B cell (primary cell): ENCODE measurements at regions not wholly inside any gene's neighbourhood (a gene's known extent, or its start where the extent isn't known, plus 50 kb on each side); places are given as distances from the start of the nearest gene placed in this dataset.

ENCODE experiments used
- ATAC-seq: fragments of 200-7000 bp; cut with Tn5 transposase; one replicate; pipeline ENCODE4 v1.10.0; 2021; ENCODE audit warnings: low read depth, mild to moderate bottlenecking, moderate number of reproducible peaks, moderate library complexity
- CTCF ChIA-PET: fragments of 350-600 bp; sonication (Branson Sonifier 250); formaldehyde crosslinking; loops from one replicate; lab custom pipeline; 2021; ENCODE audit warnings: antibody characterized with exemption, inconsistent platforms; lab: Charles Lee
- POLR2A ChIA-PET: fragments of 350-600 bp; sonication (Branson Sonifier 250); formaldehyde crosslinking; loops from one replicate; lab custom pipeline; 2021; ENCODE audit warnings: antibody characterized with exemption; lab: Charles Lee
- DNase-seq: peaks from one replicate; pipeline ENCODE4 v3.0.0; 2013
- H2AFZ ChIP-seq: 2 replicates; pipeline ENCODE4 v1.6.1; 2012; ENCODE audit warnings: mild to moderate bottlenecking, low read depth, low read length; ENCODE audit not compliant: insufficient read depth, poor library complexity, severe bottlenecking
- H3K27ac ChIP-seq, 2 donors: 1 replicate in 1 of 2; 2 replicates in 1 of 2; pipeline ENCODE4 v1.5.1; 2012 to 2013; ENCODE audit warnings: low read length in 2 of 2, mild to moderate bottlenecking in 2 of 2, moderate library complexity in 1 of 2
- H3K27me3 ChIP-seq, 4 experiments: fragments of 200-600 bp in 1 of 4; sonication (generic) in 1 of 4; replicated peaks in 1 of 4; 1 replicate in 2 of 4; 2 replicates in 2 of 4; pipeline versions ENCODE4 v1.6.1 to v1.7.0; 2013 to 2016; ENCODE audit warnings: low read length in 3 of 4, mild to moderate bottlenecking in 2 of 4, mixed read lengths in 1 of 4, moderate library complexity in 1 of 4; ENCODE audit not compliant: insufficient read depth in 4 of 4, control insufficient read depth in 3 of 4; ENCODE audit errors: control extremely low read depth in 1 of 4
- H3K36me3 ChIP-seq, 2 experiments: replicated peaks in 1 of 2; 1 replicate in 1 of 2; 2 replicates in 1 of 2; pipeline versions ENCODE4 v1.6.1 to v1.7.1; 2013; ENCODE audit warnings: low read length in 1 of 2; ENCODE audit not compliant: insufficient read depth in 2 of 2, control insufficient read depth in 1 of 2; ENCODE audit errors: control extremely low read depth in 1 of 2, extremely low read depth in 1 of 2
- H3K4me1 ChIP-seq, 2 donors: fragments of 200-600 bp in 1 of 2; sonication (generic) in 1 of 2; 1 replicate in 1 of 2; 2 replicates in 1 of 2; pipeline versions ENCODE4 v1.5.1 to v1.6.1; 2013 to 2017; ENCODE audit warnings: low read length in 2 of 2; ENCODE audit not compliant: control insufficient read depth in 2 of 2, insufficient read depth in 2 of 2
- H3K4me2 ChIP-seq: replicated peaks from 2 replicates; pipeline ENCODE3; 2012; ENCODE audit warnings: mild to moderate bottlenecking, low read depth, low read length; ENCODE audit not compliant: poor library complexity, severe bottlenecking
- H3K4me3 ChIP-seq, 5 experiments: fragments of 200-600 bp in 1 of 5; sonication (generic) in 1 of 5; 1 replicate in 3 of 5; 2 replicates in 2 of 5; pipeline versions ENCODE4 v1.5.1 to v1.7.0; 2011 to 2016; ENCODE audit warnings: low read length in 4 of 5, mild to moderate bottlenecking in 4 of 5, low read depth in 2 of 5, control low read depth in 1 of 5, moderate library complexity in 1 of 5; ENCODE audit not compliant: insufficient read depth in 1 of 5; ENCODE audit errors: control extremely low read depth in 1 of 5, extremely low read depth in 1 of 5
- H3K79me2 ChIP-seq: fragments of 200-600 bp; sonication (generic); one replicate; pipeline ENCODE4 v1.6.0; 2016; ENCODE audit warnings: low read length; ENCODE audit not compliant: control insufficient read depth, insufficient read depth
- H3K9ac ChIP-seq: fragments of 200-600 bp; sonication (generic); 2 replicates; pipeline ENCODE4 v1.6.1; 2017; ENCODE audit warnings: mild to moderate bottlenecking, low read length, moderate library complexity
- H3K9me3 ChIP-seq, 3 donors: one replicate each; pipeline versions ENCODE4 v1.6.1 to v1.7.1; 2013; ENCODE audit warnings: low read length in 2 of 3; ENCODE audit not compliant: control insufficient read depth in 2 of 3, insufficient read depth in 1 of 3; ENCODE audit errors: control extremely low read depth in 1 of 3
- H4K20me1 ChIP-seq: 2 replicates; pipeline ENCODE4 v1.6.0; 2012; ENCODE audit warnings: mild to moderate bottlenecking, low read length; ENCODE audit not compliant: insufficient read depth, control insufficient read depth, poor library complexity, severe bottlenecking
- H3K27ac Mint-ChIP-seq: one replicate; pipeline ENCODE4 v1.8.0; 2021; ENCODE audit warnings: mixed read lengths
- H3K27me3 Mint-ChIP-seq: one replicate; pipeline ENCODE4 v1.8.0; 2021; ENCODE audit warnings: mixed read lengths
- H3K4me1 Mint-ChIP-seq: one replicate; pipeline ENCODE4 v1.8.0; 2021; ENCODE audit warnings: mixed read lengths
- H3K4me3 Mint-ChIP-seq: one replicate; pipeline ENCODE4 v1.8.0; 2021; ENCODE audit warnings: mixed read lengths
- H3K9me3 Mint-ChIP-seq: one replicate; pipeline ENCODE4 v1.8.0; 2022; ENCODE audit warnings: mixed read lengths; ENCODE audit not compliant: insufficient read depth
- EZH2 ChIP-seq: IDR thresholded peaks from 2 replicates; pipeline ENCODE4 v1.6.1; 2012; ENCODE audit warnings: borderline replicate concordance, low read depth, mild to moderate bottlenecking, moderate library complexity, low read length; ENCODE audit not compliant: insufficient read depth, poor library complexity, severe bottlenecking
- WGBS: methylation state at CpG from one replicate; pipeline ENCODE4 v1.1.5; 2013; ENCODE audit warnings: missing lambda C conversion rate; ENCODE audit not compliant: insufficient coverage; 5-methylcytosine and 5-hydroxymethylcytosine counted together
- intact Hi-C: fragments of 100-400 bp; cut with micrococcal nuclease; formaldehyde crosslinking; loops from one replicate; pipeline ENCODE4 v1.10.0; 2022
- TF ChIP-seq, protein P1 (sequence below): fragments of 200-600 bp; IDR thresholded peaks from one replicate; pipeline ENCODE4 v1.8.0; 2022; ENCODE audit warnings: antibody characterized with exemption, mild to moderate bottlenecking

DNA sequence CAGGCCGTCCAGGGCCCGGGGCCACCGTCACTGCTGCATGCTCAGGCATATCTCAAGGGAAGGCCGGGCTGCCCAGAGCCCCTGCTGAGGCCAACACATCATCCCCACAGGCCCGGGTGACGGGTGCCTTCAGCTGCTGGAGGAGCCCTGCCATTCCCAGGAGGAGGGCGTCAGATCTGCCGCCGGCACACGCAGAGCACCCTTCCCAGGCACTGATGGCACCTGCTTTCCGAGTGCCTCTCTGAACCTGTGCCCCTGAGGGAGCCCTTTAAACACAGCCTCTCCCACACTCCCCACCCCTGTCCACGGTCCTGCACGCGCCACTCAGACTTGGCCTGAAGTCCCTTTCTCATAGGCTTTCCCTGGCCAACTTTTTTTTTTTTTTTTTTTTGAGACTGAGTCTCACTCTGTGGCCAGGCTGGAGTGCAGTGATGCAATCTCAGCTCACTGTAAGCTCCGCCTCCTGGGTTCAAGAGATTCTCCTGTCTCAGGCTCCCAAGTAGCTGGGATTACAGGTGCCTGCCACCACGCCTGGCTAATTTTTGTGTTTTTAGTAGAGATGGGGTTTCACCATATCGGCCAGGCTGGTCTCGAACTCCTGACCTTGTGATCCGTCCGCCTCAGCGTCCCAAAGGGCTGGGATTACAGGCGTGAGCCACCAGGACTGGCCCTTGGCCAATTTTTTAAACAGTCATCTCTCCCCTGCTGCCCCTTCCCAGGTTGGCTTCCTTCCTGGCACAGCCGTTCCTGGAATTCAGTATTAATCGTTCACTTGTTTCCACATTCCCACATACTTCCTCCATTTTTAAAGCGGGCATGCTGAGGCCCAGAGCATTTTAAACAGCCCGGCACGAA is 211.7 kb downstream of the NDUFA10 start:
- no peak overlapping the region for H3K4me3 Mint-ChIP-seq
- H3K4me3 ChIP-seq = no peak overlapping the region
- H2AFZ ChIP-seq = no peak overlapping the region
- no peak for ATAC-seq
- ChIA-PET POLR2A (no interaction called here), CTCF (interaction anchor here (0.8 kb wide), 1 partner anchor 546 kb away, joined by 3 read pairs; no protein-coding TSS in a partner anchor)
- TF ChIP-seq, protein P1, sequence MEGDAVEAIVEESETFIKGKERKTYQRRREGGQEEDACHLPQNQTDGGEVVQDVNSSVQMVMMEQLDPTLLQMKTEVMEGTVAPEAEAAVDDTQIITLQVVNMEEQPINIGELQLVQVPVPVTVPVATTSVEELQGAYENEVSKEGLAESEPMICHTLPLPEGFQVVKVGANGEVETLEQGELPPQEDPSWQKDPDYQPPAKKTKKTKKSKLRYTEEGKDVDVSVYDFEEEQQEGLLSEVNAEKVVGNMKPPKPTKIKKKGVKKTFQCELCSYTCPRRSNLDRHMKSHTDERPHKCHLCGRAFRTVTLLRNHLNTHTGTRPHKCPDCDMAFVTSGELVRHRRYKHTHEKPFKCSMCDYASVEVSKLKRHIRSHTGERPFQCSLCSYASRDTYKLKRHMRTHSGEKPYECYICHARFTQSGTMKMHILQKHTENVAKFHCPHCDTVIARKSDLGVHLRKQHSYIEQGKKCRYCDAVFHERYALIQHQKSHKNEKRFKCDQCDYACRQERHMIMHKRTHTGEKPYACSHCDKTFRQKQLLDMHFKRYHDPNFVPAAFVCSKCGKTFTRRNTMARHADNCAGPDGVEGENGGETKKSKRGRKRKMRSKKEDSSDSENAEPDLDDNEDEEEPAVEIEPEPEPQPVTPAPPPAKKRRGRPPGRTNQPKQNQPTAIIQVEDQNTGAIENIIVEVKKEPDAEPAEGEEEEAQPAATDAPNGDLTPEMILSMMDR = no peak
- no peak for TF ChIP-seq EZH2
- H3K79me2 ChIP-seq = no peaks in the 10 kb centered on the region
- DNase-seq = no peak
- H3K9ac ChIP-seq = no peak overlapping the region
- H3K4me2 ChIP-seq = no peak overlapping the region
- no peaks in the 10 kb centered on the region for H3K36me3 ChIP-seq
- H3K4me1 ChIP-seq = no peaks in the 10 kb centered on the region
- H3K9me3 ChIP-seq = no peaks in the 10 kb centered on the region
- no peaks in the 10 kb centered on the region for H3K27me3 ChIP-seq
- no peaks in the 10 kb centered on the region for H4K20me1 ChIP-seq
- intact Hi-C loops = no loop called here
- 84% methylated on average over 23 of the region's 27 CpGs for WGBS
- H3K9me3 Mint-ChIP-seq = no peaks in the 10 kb centered on the region
- H3K27me3 Mint-ChIP-seq = no peaks in the 10 kb centered on the region
- H3K27ac ChIP-seq = no peak overlapping the region
- no peaks in the 10 kb centered on the region for H3K4me1 Mint-ChIP-seq
- H3K27ac Mint-ChIP-seq = no peak overlapping the region

DNA sequence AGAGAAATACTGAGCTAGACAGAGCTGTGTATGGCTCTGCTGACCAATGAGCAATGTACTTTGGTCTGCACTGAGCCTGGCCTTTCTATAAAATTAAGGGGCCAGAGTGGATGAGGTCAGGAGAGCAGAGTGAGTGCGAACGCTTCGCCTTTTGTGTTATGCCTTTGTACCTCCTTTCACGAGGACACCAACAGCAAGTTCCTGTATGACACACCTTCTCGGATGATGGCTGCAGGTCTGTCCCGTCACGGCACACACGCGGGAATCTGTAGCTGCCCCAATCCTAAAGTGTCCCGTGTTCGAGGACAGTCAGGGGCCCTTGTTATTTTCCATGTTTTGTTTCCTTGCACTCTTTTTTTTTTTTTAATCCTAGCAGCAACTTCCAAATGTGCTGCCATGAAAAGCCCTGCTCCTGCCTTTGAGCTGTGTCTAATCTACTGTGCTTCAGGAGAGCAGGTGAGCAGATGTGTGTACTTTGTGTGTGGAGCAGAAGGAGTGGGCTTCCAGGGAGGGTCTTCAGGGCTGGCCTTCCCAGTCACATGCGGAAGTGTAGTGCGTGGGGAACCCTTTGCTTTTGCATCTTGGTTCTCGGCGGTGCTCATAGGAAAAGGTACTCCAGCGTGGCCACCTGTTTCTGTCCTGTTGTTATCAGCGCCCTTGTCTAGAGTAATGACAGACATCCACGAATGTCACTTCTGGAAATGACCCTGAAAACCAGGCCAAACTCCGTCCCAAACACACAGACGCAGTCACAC is 213.2 kb downstream of the NDUFA10 start:
- no peaks in the 10 kb centered on the region for H3K36me3 ChIP-seq
- H3K27ac ChIP-seq = no peak overlapping the region
- H2AFZ ChIP-seq = no peak overlapping the region
- ATAC-seq = no peak
- H3K27ac Mint-ChIP-seq = no peak overlapping the region
- H3K4me1 Mint-ChIP-seq = no peaks in the 10 kb centered on the region
- 95% methylated on average over 18 of the region's 20 CpGs for WGBS
- ChIA-PET POLR2A (no interaction called here), CTCF (no interaction called here)
- H3K9me3 Mint-ChIP-seq = no peaks in the 10 kb centered on the region
- H3K4me1 ChIP-seq = no peaks in the 10 kb centered on the region
- H3K9me3 ChIP-seq = no peaks in the 10 kb centered on the region
- no peak overlapping the region for H3K4me2 ChIP-seq
- H3K9ac ChIP-seq = no peak overlapping the region
- intact Hi-C loops = no loop called here
- H3K27me3 Mint-ChIP-seq = no peaks in the 10 kb centered on the region
- DNase-seq = no peak
- no peak overlapping the region for H3K4me3 ChIP-seq
- TF ChIP-seq EZH2 = no peak
- TF ChIP-seq, protein P1 = no peak
- H3K79me2 ChIP-seq = no peaks in the 10 kb centered on the region
- H3K27me3 ChIP-seq = no peaks in the 10 kb centered on the region
- H4K20me1 ChIP-seq = no peaks in the 10 kb centered on the region
- H3K4me3 Mint-ChIP-seq = no peak overlapping the region
